Body of pancreas (tissue), 4 donors: ENCODE measurements at regions not wholly inside any gene's neighbourhood (a gene's known extent, or its start where the extent isn't known, plus 50 kb on each side); places are given as distances from the start of the nearest gene placed in this dataset.
"Not testable (repeated sequence)": the region's sequence is repeated elsewhere in the genome, so short reads cannot be mapped to it uniquely, and the experiment has no call there.

Experiments
- ATAC-seq: fragments of 150-250 bp; one replicate; pipeline ENCODE4 v1.9.1; 2016
- DNase-seq, 4 donors: peaks; one replicate each; pipeline ENCODE4 v3.0.0-alpha.2; 2019
- H3K27ac ChIP-seq, 4 donors: fragments of 200-600 bp; sonication (generic); 1 replicate in 3 of 4; 2 replicates in 1 of 4; pipeline versions ENCODE4 v1.5.1 to v1.6.1; 2016 to 2019; ENCODE audit warnings: mild to moderate bottlenecking in 1 of 4, mixed read lengths in 1 of 4, moderate library complexity in 1 of 4
- H3K27me3 ChIP-seq, 2 donors: fragments of 200-600 bp; sonication (generic); one replicate each; pipeline ENCODE4 v1.6.0; 2016; ENCODE audit warnings: mild to moderate bottlenecking in 1 of 2
- H3K36me3 ChIP-seq, 2 donors: fragments of 200-600 bp; sonication (generic); replicated peaks in 1 of 2; 2 replicates each; pipeline ENCODE4 v1.5.1; 2016; ENCODE audit warnings: low read depth in 2 of 2; ENCODE audit not compliant: insufficient read depth in 1 of 2
- H3K4me1 ChIP-seq: fragments of 200-600 bp; sonication (generic); one replicate; pipeline ENCODE4 v1.6.0; 2016
- H3K4me3 ChIP-seq, 2 donors: fragments of 200-600 bp; sonication (generic); 1 replicate in 1 of 2; 2 replicates in 1 of 2; pipeline ENCODE4 v1.5.1; 2016 to 2019
- H3K9me3 ChIP-seq, 3 donors: fragments of 200-600 bp; sonication (generic); 1 replicate in 2 of 3; 2 replicates in 1 of 3; pipeline ENCODE4 v1.5.1; 2016
- POLR2A ChIP-seq, 3 donors: fragments of 450-650 bp; IDR thresholded peaks; one replicate each; pipeline ENCODE4 v1.6.1; 2016; ENCODE audit warnings: antibody characterized with exemption in 3 of 3, mild to moderate bottlenecking in 2 of 3
- WGBS, 2 donors: methylation state at CpG; one replicate each; pipeline ENCODE4 v1.1.5; 2017; 5-methylcytosine and 5-hydroxymethylcytosine counted together
- intact Hi-C: fragments of 100-400 bp; cut with DNase I; formaldehyde crosslinking; loops from one replicate; pipeline ENCODE4 v1.15.1; 2023
- TF ChIP-seq, protein P1 (sequence below), 7 experiments: fragments of 450-650 bp in 4 of 7; fragments of 200-600 bp in 3 of 7; sonication (generic) in 3 of 7; IDR thresholded peaks; one replicate each; pipeline ENCODE4 v1.5.1; 2016 to 2019; ENCODE audit warnings: antibody characterized with exemption in 7 of 7

DNA sequence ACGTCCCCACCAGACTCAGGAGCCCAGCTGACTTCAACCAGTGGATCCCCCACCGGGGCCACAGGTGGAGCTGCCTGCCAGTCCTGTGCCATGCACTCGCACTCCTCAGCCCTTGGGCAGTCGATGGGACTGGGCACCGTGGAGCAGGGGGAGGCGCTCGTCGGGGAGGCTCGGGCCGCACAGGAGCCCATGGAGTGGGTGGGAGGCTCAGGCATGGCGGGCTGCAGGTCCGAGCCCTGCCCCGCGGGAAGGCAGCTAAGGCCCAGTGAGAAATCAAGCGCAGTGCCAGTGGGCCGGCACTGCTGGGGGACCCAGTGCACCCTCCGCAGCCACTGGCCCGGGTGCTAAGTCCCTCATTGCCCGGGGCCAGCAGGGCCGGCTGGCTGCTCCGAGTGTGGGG lies 52.3 kb upstream of the LRRC30 start:
- intact Hi-C loops, result not testable (repeated sequence)
- 89% methylated on average over 15 of the region's 21 CpGs; no CpG with 5 or more reads in 1 of the 2 donors for WGBS, 2 donors

DNA sequence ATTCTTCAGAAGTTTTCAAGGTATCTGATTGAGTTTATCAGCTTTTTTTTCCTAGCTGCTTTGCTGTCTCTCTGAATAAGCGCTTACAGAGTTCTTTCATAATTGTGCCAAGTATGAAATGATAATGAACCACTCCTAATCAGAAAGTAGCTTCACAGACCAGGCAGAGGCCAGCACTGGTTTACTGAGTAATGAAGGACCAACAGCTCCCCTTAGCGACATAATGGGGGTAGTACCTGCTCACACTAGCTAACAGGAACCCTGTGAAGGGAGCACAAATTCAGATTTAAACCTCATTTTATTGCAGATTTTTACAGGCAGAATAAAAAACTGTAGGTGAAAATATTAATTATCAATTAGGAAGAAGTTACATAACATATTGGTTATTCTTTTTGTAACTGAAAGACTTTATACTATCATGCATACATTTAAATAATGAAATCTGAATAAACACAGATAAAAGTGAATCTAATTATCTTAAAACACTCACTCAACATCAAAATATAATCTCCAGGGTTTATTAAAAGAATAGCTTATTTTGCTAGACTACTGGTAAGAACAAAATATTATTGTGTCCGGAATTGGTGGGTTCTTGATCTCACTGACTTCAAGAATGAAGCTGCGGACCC lies 53.7 kb upstream of the LRRC30 start:
- Histone ChIP-seq H3K27ac (no peak overlapping the region), H3K36me3 (no peaks in the 10 kb centered on the region), H3K9me3 (no peaks in the 10 kb centered on the region), H3K4me3 (no peak overlapping the region), H3K27me3 (no peaks in the 10 kb centered on the region), H3K4me1 (peaks cover 7% of the 10 kb centered on the region)
- ATAC-seq, result peak; percentile 75
- 42 to 45% methylated on average over 4 of the region's 4 CpGs for WGBS, 2 donors
- DNase-seq, result peak; percentile 52 to 75 (median 62)
- no peak for TF ChIP-seq POLR2A (IDR thresholded peaks at IDR 0.05)
- TF ChIP-seq, protein P1, sequence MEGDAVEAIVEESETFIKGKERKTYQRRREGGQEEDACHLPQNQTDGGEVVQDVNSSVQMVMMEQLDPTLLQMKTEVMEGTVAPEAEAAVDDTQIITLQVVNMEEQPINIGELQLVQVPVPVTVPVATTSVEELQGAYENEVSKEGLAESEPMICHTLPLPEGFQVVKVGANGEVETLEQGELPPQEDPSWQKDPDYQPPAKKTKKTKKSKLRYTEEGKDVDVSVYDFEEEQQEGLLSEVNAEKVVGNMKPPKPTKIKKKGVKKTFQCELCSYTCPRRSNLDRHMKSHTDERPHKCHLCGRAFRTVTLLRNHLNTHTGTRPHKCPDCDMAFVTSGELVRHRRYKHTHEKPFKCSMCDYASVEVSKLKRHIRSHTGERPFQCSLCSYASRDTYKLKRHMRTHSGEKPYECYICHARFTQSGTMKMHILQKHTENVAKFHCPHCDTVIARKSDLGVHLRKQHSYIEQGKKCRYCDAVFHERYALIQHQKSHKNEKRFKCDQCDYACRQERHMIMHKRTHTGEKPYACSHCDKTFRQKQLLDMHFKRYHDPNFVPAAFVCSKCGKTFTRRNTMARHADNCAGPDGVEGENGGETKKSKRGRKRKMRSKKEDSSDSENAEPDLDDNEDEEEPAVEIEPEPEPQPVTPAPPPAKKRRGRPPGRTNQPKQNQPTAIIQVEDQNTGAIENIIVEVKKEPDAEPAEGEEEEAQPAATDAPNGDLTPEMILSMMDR (IDR thresholded peaks at IDR 0.05), result peak; percentile 32 to 72 (median 60)
- intact Hi-C loops, result no loop called here

More for the DNA sequence above, 52.3 kb upstream of the LRRC30 start:
- not testable (repeated sequence) for DNase-seq, H3K27ac ChIP-seq, H3K9me3 ChIP-seq, H3K4me1 ChIP-seq, H3K4me3 ChIP-seq, H3K27me3 ChIP-seq, H3K36me3 ChIP-seq, ATAC-seq

DNA sequence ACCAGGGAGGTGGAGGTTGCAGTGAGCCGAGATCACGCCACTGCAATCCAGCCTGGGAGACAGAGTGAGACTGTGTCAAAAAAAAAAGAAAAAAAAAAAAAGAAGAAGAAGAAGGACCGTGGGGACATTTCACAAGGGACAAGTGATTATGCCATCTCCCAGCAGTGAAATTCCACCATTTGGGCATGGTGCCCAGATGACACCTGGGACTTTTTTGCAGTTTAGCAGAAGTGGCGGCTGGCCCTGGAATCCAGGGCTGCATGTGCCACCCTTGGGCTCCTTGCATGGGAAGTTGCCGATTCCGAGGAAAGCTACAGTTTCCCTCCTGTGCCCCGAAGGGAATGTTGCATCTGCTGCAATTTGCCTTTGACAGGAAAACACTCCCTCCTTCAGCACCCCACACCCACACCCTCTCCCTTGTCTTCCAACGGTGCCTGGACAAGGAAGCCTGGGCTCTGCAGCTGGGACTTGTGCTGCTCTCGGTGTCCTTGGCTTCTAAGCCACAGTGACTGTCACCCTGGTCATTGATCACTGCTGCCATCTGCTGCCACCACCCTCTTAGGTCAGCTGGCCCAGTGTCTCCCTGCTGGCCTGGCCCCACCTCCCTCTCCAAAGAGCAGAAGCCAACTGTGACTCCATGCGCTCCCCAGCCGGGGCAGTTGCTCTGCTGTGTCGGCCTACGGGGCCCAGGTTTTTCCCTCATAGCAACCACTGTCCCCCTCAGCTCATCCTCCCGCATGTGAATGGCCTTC lies 56.4 kb upstream of the LRRC30 start:
- H3K27ac ChIP-seq, result no peak overlapping the region
- 51 to 55% methylated on average over 14 of the region's 14 CpGs for WGBS, 2 donors

DNA sequence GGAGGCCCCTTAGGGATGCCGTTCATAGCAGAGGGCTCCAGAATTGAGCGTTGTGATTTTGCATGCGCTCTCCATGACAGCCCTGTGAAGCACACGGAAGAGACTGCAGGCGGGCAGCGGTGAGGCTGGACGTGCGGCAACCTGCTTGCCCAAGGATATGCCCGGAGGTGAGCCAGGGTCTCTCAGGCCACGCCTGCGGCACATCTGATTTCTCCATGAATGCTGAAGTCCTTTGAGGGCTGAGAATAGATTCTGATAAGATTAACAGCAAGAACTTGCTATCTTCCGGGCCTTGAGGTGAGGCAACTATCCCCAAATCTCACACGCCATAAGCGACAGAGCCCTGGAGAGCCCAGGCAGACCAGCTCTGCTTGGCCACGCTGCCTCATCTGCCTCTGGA lies 55.6 kb upstream of the LAMA1 start:
- H3K27me3 ChIP-seq, result no peaks in the 10 kb centered on the region
- no peak overlapping the region for H3K27ac ChIP-seq
- DNase-seq (no peak), ATAC-seq (no peak)
- 88 to 90% methylated on average over 15 of the region's 15 CpGs for WGBS, 2 donors
- TF ChIP-seq, protein P1 (IDR thresholded peaks at IDR 0.05), result no peak
- TF ChIP-seq POLR2A (IDR thresholded peaks at IDR 0.05), result no peak
- H3K4me1 ChIP-seq, result peaks cover 7% of the 10 kb centered on the region
- no peak overlapping the region for H3K4me3 ChIP-seq
- no peaks in the 10 kb centered on the region for H3K36me3 ChIP-seq
- intact Hi-C loops, result no loop called here
- no peaks in the 10 kb centered on the region for H3K9me3 ChIP-seq

More for the DNA sequence above, 56.4 kb upstream of the LRRC30 start:
- no peaks in the 10 kb centered on the region for H3K27me3 ChIP-seq
- intact Hi-C loops, result no loop called here
- H3K36me3 ChIP-seq, result no peaks in the 10 kb centered on the region
- H3K9me3 ChIP-seq, result no peaks in the 10 kb centered on the region
- H3K4me3 ChIP-seq, result no peak overlapping the region
- peak; percentile 33 for ATAC-seq
- H3K4me1 ChIP-seq, result peaks cover 7% of the 10 kb centered on the region
- DNase-seq, result peak; percentile 44 to 67 (median 50)
- no peak for TF ChIP-seq POLR2A (IDR thresholded peaks at IDR 0.05)
- TF ChIP-seq, protein P1 (IDR thresholded peaks at IDR 0.05), result peak in 1 of 7 experiments; percentile 10

DNA sequence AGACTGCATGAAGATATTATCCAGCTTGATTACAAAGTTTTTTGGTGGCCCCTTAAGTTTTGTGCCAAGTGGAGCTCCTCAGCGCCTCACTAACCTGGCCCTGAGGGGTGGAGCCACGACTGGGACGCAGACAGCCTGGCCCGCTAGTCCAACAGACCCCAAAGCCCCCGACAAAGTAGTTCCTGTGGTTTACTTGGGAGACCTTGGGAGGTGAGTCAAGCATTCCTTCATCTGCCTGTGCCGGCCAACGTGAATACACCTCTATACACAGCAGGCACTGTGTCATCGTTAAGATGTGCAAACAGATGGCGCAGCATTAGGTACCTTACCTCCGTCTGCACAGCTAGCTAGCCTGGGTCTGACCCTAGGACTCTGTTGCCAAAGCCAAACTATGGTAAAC lies 55.0 kb upstream of the LAMA1 start:
- ATAC-seq (no peak), DNase-seq (no peak)
- Histone ChIP-seq H3K4me3 (no peak overlapping the region), H3K27ac (no peak overlapping the region), H3K36me3 (no peaks in the 10 kb centered on the region), H3K27me3 (no peaks in the 10 kb centered on the region), H3K4me1 (peaks cover 7% of the 10 kb centered on the region), H3K9me3 (no peaks in the 10 kb centered on the region)
- no peak for TF ChIP-seq POLR2A (IDR thresholded peaks at IDR 0.05)
- TF ChIP-seq, protein P1 (IDR thresholded peaks at IDR 0.05), result no peak
- intact Hi-C loops, result no loop called here
- 72 to 78% methylated on average over 10 of the region's 10 CpGs for WGBS, 2 donors
